Dedifferentiated amniotic fluid mesenchymal stem cell (primary cell): ENCODE measurements at regions not wholly inside any gene's neighbourhood (a gene's known extent, or its start where the extent isn't known, plus 50 kb on each side); places are given as distances from the start of the nearest gene placed in this dataset.
"Not testable (repeated sequence)": the region's sequence is repeated elsewhere in the genome, so short reads cannot be mapped to it uniquely, and the experiment has no call there.

ENCODE experiments used
- DNase-seq: peaks from one replicate; pipeline ENCODE4 v3.0.0-alpha.2; 2016; ENCODE audit errors: extremely low spot score

GRCh38 chr5:152456815-152457443 lies 51.9 kb upstream of the NMUR2 start:
- DNase-seq = no peak

- no peak for DNase-seq
These were observed 57.1 kb upstream of the NMUR2 start for GRCh38 chr5:152462021-152462721.

GRCh38 chr5:152464048-152464447 lies 59.0 kb upstream of the NMUR2 start:
- DNase-seq = no peak

- DNase-seq = no peak
These were observed 60.1 kb upstream of the NMUR2 start for GRCh38 chr5:152465140-152465539.

GRCh38 chr5:152466085-152466745 lies 61.1 kb upstream of the NMUR2 start:
- no peak for DNase-seq

GRCh38 chr5:152470167-152470566 lies 65.1 kb upstream of the NMUR2 start:
- no peak for DNase-seq

- no peak for DNase-seq
These were observed 67.0 kb upstream of the NMUR2 start for GRCh38 chr5:152472083-152472482.

GRCh38 chr5:152474961-152475360 lies 69.9 kb upstream of the NMUR2 start:
- no peak for DNase-seq

- DNase-seq = no peak
These were observed 72.5 kb upstream of the NMUR2 start for GRCh38 chr5:152477536-152477935.

GRCh38 chr5:152479866-152480265 lies 74.8 kb upstream of the NMUR2 start:
- DNase-seq = not testable (repeated sequence)

GRCh38 chr5:152480677-152481076 lies 75.6 kb upstream of the NMUR2 start:
- DNase-seq = not testable (repeated sequence)

- no peak for DNase-seq
These were observed 82.1 kb upstream of the NMUR2 start for GRCh38 chr5:152487130-152487529.

- DNase-seq = no peak
These were observed 83.8 kb upstream of the NMUR2 start for GRCh38 chr5:152488869-152489268.

- no peak for DNase-seq
These were observed 94.9 kb upstream of the NMUR2 start for GRCh38 chr5:152499814-152500535.

GRCh38 chr5:152501294-152501693 lies 96.2 kb upstream of the NMUR2 start:
- DNase-seq = no peak

- no peak for DNase-seq
These were observed 98.1 kb upstream of the NMUR2 start for GRCh38 chr5:152503206-152503605.

- DNase-seq = no peak
These were observed 100.5 kb upstream of the NMUR2 start for GRCh38 chr5:152505442-152506042.

GRCh38 chr5:152511120-152511519 lies 106.0 kb upstream of the NMUR2 start:
- DNase-seq = no peak

GRCh38 chr5:152511531-152512132 lies 106.6 kb upstream of the NMUR2 start:
- DNase-seq = no peak

GRCh38 chr5:152514827-152515397 lies 109.8 kb upstream of the NMUR2 start:
- no peak for DNase-seq

GRCh38 chr5:152523964-152524363 lies 118.9 kb upstream of the NMUR2 start:
- no peak for DNase-seq
